ENCODE measurements at regions not wholly inside any gene's neighbourhood (a gene's known extent, or its start where the extent isn't known, plus 50 kb on each side); places are given as distances from the start of the nearest gene placed in this dataset.

- DNase-seq: no peak
These were observed 226.4 kb upstream of the MYT1L start for GRCh38 chr2:2557475-2557874.

GRCh38 chr2:2550856-2551255, 219.8 kb upstream of the MYT1L start:
- no peak for DNase-seq

- no peak for DNase-seq
These were observed 216.8 kb upstream of the MYT1L start for GRCh38 chr2:2547911-2548310.

GRCh38 chr2:2547451-2547850, 216.4 kb upstream of the MYT1L start:
- DNase-seq: no peak

- no peak for DNase-seq
These were observed 215.0 kb upstream of the MYT1L start for GRCh38 chr2:2546046-2546445.

- no peak for DNase-seq
These were observed 212.0 kb upstream of the MYT1L start for GRCh38 chr2:2542966-2543611.

- no peak for DNase-seq
These were observed 211.2 kb upstream of the MYT1L start for GRCh38 chr2:2542316-2542715.

GRCh38 chr2:2540406-2540805, 209.3 kb upstream of the MYT1L start:
- no peak for DNase-seq

- no peak for DNase-seq
These were observed 205.5 kb upstream of the MYT1L start for GRCh38 chr2:2536416-2537056.

- no peak for DNase-seq
These were observed 199.3 kb upstream of the MYT1L start for GRCh38 chr2:2530334-2530733.

- no peak for DNase-seq
These were observed 197.8 kb upstream of the MYT1L start for GRCh38 chr2:2528846-2529245.

GRCh38 chr2:2527148-2527547, 196.1 kb upstream of the MYT1L start:
- DNase-seq: no peak

GRCh38 chr2:2524348-2524941, 193.4 kb upstream of the MYT1L start:
- no peak for DNase-seq

- DNase-seq: no peak
These were observed 192.6 kb upstream of the MYT1L start for GRCh38 chr2:2523461-2524347.

GRCh38 chr2:2520401-2520811, 189.3 kb upstream of the MYT1L start:
- no peak for DNase-seq

- DNase-seq: no peak
These were observed 188.3 kb upstream of the MYT1L start for GRCh38 chr2:2519381-2519780.

GRCh38 chr2:2517399-2517798, 186.3 kb upstream of the MYT1L start:
- DNase-seq: no peak

- no peak for DNase-seq
These were observed 185.3 kb upstream of the MYT1L start for GRCh38 chr2:2516386-2516785.

GRCh38 chr2:2512931-2513330, 181.9 kb upstream of the MYT1L start:
- DNase-seq: no peak

- DNase-seq: no peak
These were observed 176.4 kb upstream of the MYT1L start for GRCh38 chr2:2507417-2507997.

GRCh38 chr2:2506536-2506935, 175.5 kb upstream of the MYT1L start:
- DNase-seq: no peak

- DNase-seq: no peak
These were observed 174.5 kb upstream of the MYT1L start for GRCh38 chr2:2505604-2506003.

GRCh38 chr2:2503864-2504418, 172.9 kb upstream of the MYT1L start:
- no peak for DNase-seq

All from fibroblast of upper back skin (primary cell).